ENCODE measurements at regions not wholly inside any gene's neighbourhood (a gene's known extent, or its start where the extent isn't known, plus 50 kb on each side); places are given as distances from the start of the nearest gene placed in this dataset.

- no peak overlapping the region for H3K27ac ChIP-seq (ENCODE audit: low read depth, low read length)
- CTCF ChIA-PET (ENCODE audit: partially characterized antibody): no interaction called here
- Mint-ChIP-seq H3K27me3 (peaks cover 0 to 2% of the 10 kb centered on the region in 2 donors), H3K36me3 (no peaks in the 10 kb centered on the region), H3K4me1 (no peaks in the 10 kb centered on the region), H3K4me3 (no peak overlapping the region), H3K9me3 (peaks cover 0 to 7% (median 4%) of the 10 kb centered on the region in 8 donors), H3K27ac (no peak overlapping the region)
- no peak for DNase-seq
- no peaks in the 10 kb centered on the region for H3K9me3 ChIP-seq (ENCODE audit: control insufficient read depth in 1 of 2, low read length in 2 of 2)
- H3K4me1 ChIP-seq (ENCODE audit: insufficient read depth, low read length): no peaks in the 10 kb centered on the region
- H3K27me3 ChIP-seq (ENCODE audit: insufficient read depth, low read length): no peaks in the 10 kb centered on the region
- intact Hi-C loops (cut with micrococcal nuclease): no loop called here
- POLR2A ChIA-PET (ENCODE audit: partially characterized antibody): no interaction called here
- H3K4me3 ChIP-seq (ENCODE audit: low read length in 2 of 2): no peak overlapping the region
- H3K36me3 ChIP-seq (ENCODE audit: insufficient read depth, low read length): no peaks in the 10 kb centered on the region
Observed at GRCh38 chr10:130998642-130999041, 312.9 kb downstream of the TCERG1L start.

DNA sequence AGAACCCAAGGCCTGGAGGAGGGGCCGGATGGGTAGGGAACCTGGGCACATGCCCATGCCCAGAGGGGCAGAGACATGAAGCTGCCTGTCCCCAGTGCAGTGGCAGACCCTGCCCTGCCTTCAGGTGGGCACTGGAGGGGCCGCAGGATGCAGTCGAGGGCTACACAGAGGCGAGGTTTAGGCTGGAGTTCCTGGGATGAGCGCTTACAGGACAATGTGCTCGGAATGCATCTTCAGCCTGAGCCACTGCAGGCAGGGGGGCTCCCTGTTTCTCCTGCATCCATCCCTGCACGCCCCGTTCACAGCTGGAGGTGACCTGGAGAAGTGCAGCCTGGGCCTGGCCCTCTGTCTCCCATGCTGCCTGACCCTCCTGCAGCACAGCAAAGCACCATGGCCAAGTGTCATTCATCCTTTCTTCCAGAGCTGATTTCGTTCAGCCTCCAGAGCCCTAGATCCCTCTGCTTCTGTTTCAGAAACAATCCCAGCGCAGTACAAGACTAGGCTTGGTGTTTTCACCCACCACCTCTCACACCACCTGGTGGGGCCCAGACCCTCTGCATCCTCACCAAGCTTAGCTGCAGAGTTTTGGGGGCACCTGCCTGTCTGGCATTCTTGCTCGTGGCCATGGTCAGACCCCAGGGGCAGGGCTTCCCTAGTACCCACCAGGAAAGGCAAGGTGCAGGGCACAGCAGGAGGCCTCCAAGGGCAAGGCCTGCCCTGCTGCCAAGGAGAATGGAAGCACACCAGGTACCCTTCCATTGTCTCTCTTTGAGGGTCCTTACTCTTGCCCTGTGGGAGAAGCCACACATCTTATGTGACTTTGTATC lies 311.9 kb downstream of the TCERG1L start:
- Histone ChIP-seq H3K36me3 (ENCODE audit: insufficient read depth, low read length) (no peaks in the 10 kb centered on the region), H3K4me1 (ENCODE audit: insufficient read depth, low read length) (no peaks in the 10 kb centered on the region), H3K27ac (ENCODE audit: low read depth, low read length) (no peak overlapping the region), H3K9me3 (ENCODE audit: control insufficient read depth in 1 of 2, low read length in 2 of 2) (no peaks in the 10 kb centered on the region), H3K4me3 (ENCODE audit: low read length in 2 of 2) (no peak overlapping the region), H3K27me3 (ENCODE audit: insufficient read depth, low read length) (no peaks in the 10 kb centered on the region)
- Mint-ChIP-seq H3K36me3 (no peaks in the 10 kb centered on the region), H3K27ac (no peak overlapping the region), H3K4me1 (no peaks in the 10 kb centered on the region), H3K4me3 (no peak overlapping the region), H3K27me3 (peaks cover 0 to 2% of the 10 kb centered on the region in 2 donors), H3K9me3 (peaks cover 0 to 7% (median 4%) of the 10 kb centered on the region in 8 donors)
- intact Hi-C loops (cut with micrococcal nuclease): no loop called here
- DNase-seq: no peak
- CTCF ChIA-PET (ENCODE audit: partially characterized antibody): no interaction called here
- POLR2A ChIA-PET (ENCODE audit: partially characterized antibody): no interaction called here

DNA sequence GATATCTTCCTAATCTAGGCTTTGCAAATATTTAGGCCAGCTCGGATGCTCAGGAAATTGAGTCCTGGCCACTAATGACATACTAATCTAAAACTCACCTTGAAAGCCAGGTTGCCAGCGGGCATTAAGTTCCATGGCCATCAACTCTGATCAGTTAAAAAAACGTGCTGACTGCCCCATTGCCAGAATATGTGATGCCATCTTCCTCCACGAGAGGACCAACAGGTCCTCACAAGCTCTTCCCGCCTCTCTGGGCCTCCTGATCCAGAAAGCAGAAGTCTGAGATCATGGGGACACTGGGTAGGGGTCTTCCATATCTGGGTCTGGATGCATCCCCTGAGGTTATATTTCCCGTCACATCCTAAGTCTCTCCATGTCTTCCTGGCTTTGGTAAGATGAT lies 311.3 kb downstream of the TCERG1L start:
- H3K9me3 Mint-ChIP-seq: peaks cover 0 to 9% (median 4%) of the 10 kb centered on the region in 8 donors
- Histone ChIP-seq H3K4me1 (ENCODE audit: insufficient read depth, low read length) (no peaks in the 10 kb centered on the region), H3K4me3 (ENCODE audit: low read length in 2 of 2) (no peak overlapping the region), H3K27me3 (ENCODE audit: insufficient read depth, low read length) (no peaks in the 10 kb centered on the region), H3K27ac (ENCODE audit: low read depth, low read length) (no peak overlapping the region), H3K36me3 (ENCODE audit: insufficient read depth, low read length) (no peaks in the 10 kb centered on the region), H3K9me3 (ENCODE audit: control insufficient read depth in 1 of 2, low read length in 2 of 2) (no peaks in the 10 kb centered on the region)
- peaks cover 0 to 4% of the 10 kb centered on the region in 2 donors for H3K27me3 Mint-ChIP-seq
- no peak overlapping the region for H3K4me3 Mint-ChIP-seq
- H3K36me3 Mint-ChIP-seq: no peaks in the 10 kb centered on the region
- H3K27ac Mint-ChIP-seq: no peak overlapping the region
- intact Hi-C loops (cut with micrococcal nuclease): no loop called here
- H3K4me1 Mint-ChIP-seq: no peaks in the 10 kb centered on the region
- ChIA-PET POLR2A (ENCODE audit: partially characterized antibody) (no interaction called here), CTCF (ENCODE audit: partially characterized antibody) (no interaction called here)
- no peak for DNase-seq

DNA sequence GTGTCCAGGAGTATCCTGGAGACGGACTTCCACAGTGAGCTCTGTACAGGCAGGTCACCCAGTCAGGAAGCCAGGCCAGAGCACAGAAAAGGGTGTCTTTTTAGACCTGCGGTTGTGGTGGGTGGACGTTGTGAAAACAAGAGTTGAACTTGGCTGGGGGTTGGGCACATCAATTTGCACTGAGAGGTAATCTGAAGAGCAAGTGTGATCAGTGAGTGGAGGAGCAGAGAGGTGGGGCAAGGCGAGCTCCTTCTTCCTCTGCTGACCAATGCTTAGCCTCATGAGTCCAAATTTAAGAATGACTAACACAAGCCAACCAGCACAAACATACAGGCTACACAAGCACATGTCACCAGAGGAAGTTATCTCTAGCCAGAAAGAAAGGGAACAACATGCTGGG lies 310.8 kb downstream of the TCERG1L start:
- DNase-seq: no peak
- no peak overlapping the region for H3K4me3 ChIP-seq (ENCODE audit: low read length in 2 of 2)
- CTCF ChIA-PET (ENCODE audit: partially characterized antibody): no interaction called here

DNA sequence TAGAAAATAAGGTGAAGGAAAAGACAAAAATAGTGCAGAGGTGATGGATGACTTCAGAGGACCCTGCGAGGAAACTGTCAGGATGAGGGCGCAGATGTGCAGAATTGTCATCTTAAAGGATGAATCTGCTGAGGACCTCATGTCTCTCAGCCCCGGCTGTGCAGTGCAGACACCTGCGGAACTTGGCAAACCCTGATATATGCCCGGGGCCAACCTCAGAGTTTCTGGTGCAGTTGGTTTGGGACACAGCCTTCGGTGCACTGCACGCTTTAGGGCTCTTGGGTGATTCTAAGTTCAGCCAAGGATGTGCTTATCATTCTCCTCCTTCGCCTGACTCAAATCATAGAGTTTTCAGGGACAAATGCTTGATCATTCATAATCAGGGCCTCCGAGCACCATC lies 310.1 kb downstream of the TCERG1L start:
- POLR2A ChIA-PET (ENCODE audit: partially characterized antibody): no interaction called here
- peaks cover 0 to 7% (median 3%) of the 10 kb centered on the region in 8 donors for H3K9me3 Mint-ChIP-seq
- H3K27me3 Mint-ChIP-seq: peaks cover 0 to 4% of the 10 kb centered on the region in 2 donors
- intact Hi-C loops (cut with micrococcal nuclease): no loop called here
- Histone ChIP-seq H3K27me3 (ENCODE audit: insufficient read depth, low read length) (no peaks in the 10 kb centered on the region), H3K36me3 (ENCODE audit: insufficient read depth, low read length) (no peaks in the 10 kb centered on the region), H3K27ac (ENCODE audit: low read depth, low read length) (no peak overlapping the region), H3K9me3 (ENCODE audit: control insufficient read depth in 1 of 2, low read length in 2 of 2) (no peaks in the 10 kb centered on the region), H3K4me1 (ENCODE audit: insufficient read depth, low read length) (no peaks in the 10 kb centered on the region), H3K4me3 (ENCODE audit: low read length in 2 of 2) (no peak overlapping the region)
- no peak overlapping the region for H3K27ac Mint-ChIP-seq
- H3K4me3 Mint-ChIP-seq: no peak overlapping the region
- CTCF ChIA-PET (ENCODE audit: partially characterized antibody): no interaction called here
- no peak for DNase-seq
- H3K4me1 Mint-ChIP-seq: no peaks in the 10 kb centered on the region
- H3K36me3 Mint-ChIP-seq: no peaks in the 10 kb centered on the region

More for the DNA sequence above, 310.8 kb downstream of the TCERG1L start:
- no peaks in the 10 kb centered on the region for H3K4me1 ChIP-seq (ENCODE audit: insufficient read depth, low read length)
- H3K27me3 ChIP-seq (ENCODE audit: insufficient read depth, low read length): no peaks in the 10 kb centered on the region
- Mint-ChIP-seq H3K9me3 (peaks cover 0 to 9% (median 5%) of the 10 kb centered on the region in 8 donors), H3K36me3 (no peaks in the 10 kb centered on the region), H3K4me1 (no peaks in the 10 kb centered on the region), H3K27ac (no peak overlapping the region), H3K4me3 (no peak overlapping the region), H3K27me3 (peaks cover 0 to 4% of the 10 kb centered on the region in 2 donors)
- no peak overlapping the region for H3K27ac ChIP-seq (ENCODE audit: low read depth, low read length)
- no peaks in the 10 kb centered on the region for H3K36me3 ChIP-seq (ENCODE audit: insufficient read depth, low read length)
- H3K9me3 ChIP-seq (ENCODE audit: control insufficient read depth in 1 of 2, low read length in 2 of 2): no peaks in the 10 kb centered on the region
- intact Hi-C loops (cut with micrococcal nuclease): no loop called here
- POLR2A ChIA-PET (ENCODE audit: partially characterized antibody): no interaction called here

DNA sequence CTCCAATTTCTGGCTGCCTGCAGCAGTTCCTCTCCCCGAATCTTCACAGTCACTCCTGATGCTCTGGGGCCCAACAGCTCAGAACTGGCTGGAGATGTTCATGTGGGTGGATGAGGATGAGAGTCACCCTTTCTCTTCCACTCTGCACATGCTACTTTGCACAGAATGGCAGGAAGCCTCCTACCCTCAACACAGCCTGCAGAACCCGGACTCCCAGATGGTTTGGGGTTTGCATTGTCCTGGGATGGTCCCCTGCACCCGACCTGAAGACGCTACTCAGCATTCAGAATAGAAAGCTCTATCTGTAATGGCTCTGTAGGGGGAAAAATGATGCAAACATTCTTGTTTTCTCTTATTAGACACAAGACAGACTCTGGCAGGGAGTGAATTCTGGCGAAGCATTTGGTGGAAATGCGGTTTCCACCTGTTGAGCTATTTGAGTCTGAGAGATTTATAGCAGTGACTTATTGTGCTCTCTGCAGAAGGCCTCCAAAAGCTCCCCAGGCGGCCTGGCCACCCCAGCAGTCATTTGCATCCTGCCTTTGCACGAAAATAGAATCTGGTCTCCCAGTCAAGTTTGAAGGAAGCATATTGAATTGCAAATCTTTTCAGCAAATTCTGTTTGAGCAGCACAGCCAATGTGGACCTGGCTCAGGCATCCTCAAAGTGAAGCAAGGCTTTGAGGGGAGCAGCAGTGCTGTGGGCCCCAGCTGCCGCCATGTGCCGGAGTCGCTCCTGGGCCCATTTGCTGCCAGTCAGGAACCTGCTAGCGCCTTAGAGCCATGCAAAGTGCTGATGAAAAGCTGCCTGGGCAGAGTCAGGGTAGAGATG lies 309.3 kb downstream of the TCERG1L start:
- no peak overlapping the region for H3K4me3 ChIP-seq (ENCODE audit: low read length in 2 of 2)
- intact Hi-C loops (cut with micrococcal nuclease): no loop called here
- no peaks in the 10 kb centered on the region for H3K27me3 ChIP-seq (ENCODE audit: insufficient read depth, low read length)
- H3K9me3 ChIP-seq (ENCODE audit: control insufficient read depth in 1 of 2, low read length in 2 of 2): no peaks in the 10 kb centered on the region
- Mint-ChIP-seq H3K27ac (no peak overlapping the region), H3K27me3 (peaks cover 0 to 4% of the 10 kb centered on the region in 2 donors), H3K36me3 (no peaks in the 10 kb centered on the region), H3K4me3 (no peak overlapping the region), H3K4me1 (no peaks in the 10 kb centered on the region), H3K9me3 (peaks cover 0 to 7% (median 2%) of the 10 kb centered on the region in 8 donors)
- no peaks in the 10 kb centered on the region for H3K4me1 ChIP-seq (ENCODE audit: insufficient read depth, low read length)
- no peaks in the 10 kb centered on the region for H3K36me3 ChIP-seq (ENCODE audit: insufficient read depth, low read length)
- CTCF ChIA-PET (ENCODE audit: partially characterized antibody): no interaction called here
- POLR2A ChIA-PET (ENCODE audit: partially characterized antibody): no interaction called here
- DNase-seq: no peak
- H3K27ac ChIP-seq (ENCODE audit: low read depth, low read length): no peak overlapping the region

GRCh38 chr10:131003455-131003854 lies 308.1 kb downstream of the TCERG1L start:
- no peaks in the 10 kb centered on the region for H3K4me1 ChIP-seq (ENCODE audit: insufficient read depth, low read length)
- no peaks in the 10 kb centered on the region for H3K36me3 Mint-ChIP-seq
- no peaks in the 10 kb centered on the region for H3K36me3 ChIP-seq (ENCODE audit: insufficient read depth, low read length)
- no peaks in the 10 kb centered on the region for H3K4me1 Mint-ChIP-seq
- CTCF ChIA-PET (ENCODE audit: partially characterized antibody): no interaction called here
- POLR2A ChIA-PET (ENCODE audit: partially characterized antibody): no interaction called here
- H3K27me3 Mint-ChIP-seq: peaks cover 0 to 2% of the 10 kb centered on the region in 2 donors
- DNase-seq: no peak
- intact Hi-C loops (cut with micrococcal nuclease): no loop called here
- H3K27ac ChIP-seq (ENCODE audit: low read depth, low read length): no peak overlapping the region
- no peak overlapping the region for H3K27ac Mint-ChIP-seq
- H3K9me3 Mint-ChIP-seq: peaks cover 0 to 4% (median 2%) of the 10 kb centered on the region in 8 donors
- H3K27me3 ChIP-seq (ENCODE audit: insufficient read depth, low read length): no peaks in the 10 kb centered on the region
- H3K4me3 ChIP-seq (ENCODE audit: low read length in 2 of 2): no peak overlapping the region
- H3K4me3 Mint-ChIP-seq: no peak overlapping the region
- H3K9me3 ChIP-seq (ENCODE audit: control insufficient read depth in 1 of 2, low read length in 2 of 2): no peaks in the 10 kb centered on the region

Measured in CD4-positive, alpha-beta memory T cell (primary cell).